ENCODE measurements at regions not wholly inside any gene's neighbourhood (a gene's known extent, or its start where the extent isn't known, plus 50 kb on each side); places are given as distances from the start of the nearest gene placed in this dataset.

DNA sequence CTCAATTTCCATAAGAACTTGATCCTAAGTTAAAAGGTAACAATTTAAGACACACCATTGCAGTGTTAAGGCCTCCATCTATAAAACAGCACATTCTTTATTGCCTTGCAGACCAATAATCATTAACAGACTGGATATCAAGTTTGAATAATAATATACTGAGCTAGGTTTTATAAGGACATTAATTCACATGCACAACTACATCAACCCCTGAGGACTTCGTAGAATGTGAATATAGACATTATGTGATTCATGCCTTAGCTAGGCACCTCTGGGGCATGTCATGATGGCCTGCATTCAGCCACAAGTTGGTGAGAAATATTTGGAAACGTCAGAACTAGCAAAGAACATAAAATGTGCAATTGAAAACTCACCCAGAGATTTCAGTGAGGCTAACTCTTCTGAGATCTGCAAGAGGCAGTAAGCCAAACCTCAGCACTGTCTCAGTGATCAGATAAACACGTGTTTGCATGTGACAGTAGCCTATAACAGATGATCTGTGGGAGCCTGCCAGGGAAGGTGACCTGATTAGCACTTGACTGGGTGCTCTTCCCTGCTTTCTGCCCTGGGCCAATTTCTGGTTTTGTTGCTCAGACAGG is 492.2 kb downstream of the FLRT2 start:
- Mint-ChIP-seq H3K9me3 (ENCODE audit: unreplicated experiment) (no peaks in the 10 kb centered on the region), H3K4me3 (ENCODE audit: unreplicated experiment) (no peak overlapping the region), H3K4me1 (ENCODE audit: unreplicated experiment) (no peaks in the 10 kb centered on the region), H3K27ac (ENCODE audit: unreplicated experiment) (no peak overlapping the region), H3K27me3 (ENCODE audit: unreplicated experiment) (peaks cover 1% of the 10 kb centered on the region), H3K36me3 (ENCODE audit: low read depth, unreplicated experiment) (no peaks in the 10 kb centered on the region)
- TF ChIP-seq, protein P1, sequence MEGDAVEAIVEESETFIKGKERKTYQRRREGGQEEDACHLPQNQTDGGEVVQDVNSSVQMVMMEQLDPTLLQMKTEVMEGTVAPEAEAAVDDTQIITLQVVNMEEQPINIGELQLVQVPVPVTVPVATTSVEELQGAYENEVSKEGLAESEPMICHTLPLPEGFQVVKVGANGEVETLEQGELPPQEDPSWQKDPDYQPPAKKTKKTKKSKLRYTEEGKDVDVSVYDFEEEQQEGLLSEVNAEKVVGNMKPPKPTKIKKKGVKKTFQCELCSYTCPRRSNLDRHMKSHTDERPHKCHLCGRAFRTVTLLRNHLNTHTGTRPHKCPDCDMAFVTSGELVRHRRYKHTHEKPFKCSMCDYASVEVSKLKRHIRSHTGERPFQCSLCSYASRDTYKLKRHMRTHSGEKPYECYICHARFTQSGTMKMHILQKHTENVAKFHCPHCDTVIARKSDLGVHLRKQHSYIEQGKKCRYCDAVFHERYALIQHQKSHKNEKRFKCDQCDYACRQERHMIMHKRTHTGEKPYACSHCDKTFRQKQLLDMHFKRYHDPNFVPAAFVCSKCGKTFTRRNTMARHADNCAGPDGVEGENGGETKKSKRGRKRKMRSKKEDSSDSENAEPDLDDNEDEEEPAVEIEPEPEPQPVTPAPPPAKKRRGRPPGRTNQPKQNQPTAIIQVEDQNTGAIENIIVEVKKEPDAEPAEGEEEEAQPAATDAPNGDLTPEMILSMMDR (IDR thresholded peaks at IDR 0.05; ENCODE audit: unreplicated experiment): no peak
- DNase-seq (ENCODE audit: low spot score): no peak

DNA sequence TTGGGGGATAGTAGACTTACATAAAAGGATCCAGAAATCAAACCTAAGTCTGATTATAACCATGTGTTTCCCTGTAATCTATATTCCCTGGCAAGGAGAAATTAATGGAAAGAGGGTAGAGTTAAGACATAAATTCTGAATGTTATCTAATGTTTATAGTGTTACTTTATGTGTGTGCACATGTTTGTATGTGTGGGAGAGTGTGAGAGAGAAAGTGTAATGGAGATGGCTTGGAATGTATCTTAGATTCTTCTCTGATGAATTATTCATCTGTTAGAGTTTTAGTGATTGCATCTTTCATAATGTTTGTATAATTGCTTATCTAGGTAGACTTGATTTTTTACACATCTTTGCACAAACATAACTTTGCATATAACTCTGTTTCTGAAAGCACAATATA is 490.9 kb downstream of the FLRT2 start:
- H3K27ac Mint-ChIP-seq (ENCODE audit: unreplicated experiment): no peak overlapping the region
- TF ChIP-seq, protein P1 (IDR thresholded peaks at IDR 0.05; ENCODE audit: unreplicated experiment): no peak
- no peaks in the 10 kb centered on the region for H3K4me1 Mint-ChIP-seq (ENCODE audit: unreplicated experiment)
- no peaks in the 10 kb centered on the region for H3K36me3 Mint-ChIP-seq (ENCODE audit: low read depth, unreplicated experiment)
- no peak overlapping the region for H3K4me3 Mint-ChIP-seq (ENCODE audit: unreplicated experiment)
- no peaks in the 10 kb centered on the region for H3K9me3 Mint-ChIP-seq (ENCODE audit: unreplicated experiment)
- peaks cover 1% of the 10 kb centered on the region for H3K27me3 Mint-ChIP-seq (ENCODE audit: unreplicated experiment)
- DNase-seq (ENCODE audit: low spot score): no peak

- no peak for DNase-seq (ENCODE audit: low spot score)
- Mint-ChIP-seq H3K36me3 (ENCODE audit: low read depth, unreplicated experiment) (no peaks in the 10 kb centered on the region), H3K27ac (ENCODE audit: unreplicated experiment) (no peak overlapping the region), H3K4me3 (ENCODE audit: unreplicated experiment) (no peak overlapping the region), H3K4me1 (ENCODE audit: unreplicated experiment) (no peaks in the 10 kb centered on the region), H3K27me3 (ENCODE audit: unreplicated experiment) (peaks cover 1% of the 10 kb centered on the region), H3K9me3 (ENCODE audit: unreplicated experiment) (no peaks in the 10 kb centered on the region)
- TF ChIP-seq, protein P1 (IDR thresholded peaks at IDR 0.05; ENCODE audit: unreplicated experiment): no peak
Observed at GRCh38 chr14:86015941-86016340, 486.0 kb downstream of the FLRT2 start.

DNA sequence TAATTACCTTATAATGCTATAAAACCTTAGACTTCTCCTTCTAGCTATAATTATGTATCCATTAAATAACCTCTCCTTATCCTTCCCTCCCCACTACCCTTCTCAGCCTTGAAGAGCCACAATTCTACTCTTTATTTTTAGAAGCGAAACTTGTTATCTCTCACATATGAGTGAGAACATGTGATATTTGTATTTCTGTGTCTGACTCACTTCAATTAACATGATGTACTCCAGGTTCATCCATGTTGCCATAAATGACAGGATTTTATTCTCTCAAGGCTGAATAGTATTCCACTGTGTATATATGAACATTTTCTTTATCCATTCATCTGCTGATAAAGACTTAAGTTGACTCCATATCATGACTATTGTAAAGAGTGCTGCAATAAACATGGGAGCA is 485.6 kb downstream of the FLRT2 start:
- H3K4me3 Mint-ChIP-seq (ENCODE audit: unreplicated experiment): no peak overlapping the region
- no peaks in the 10 kb centered on the region for H3K36me3 Mint-ChIP-seq (ENCODE audit: low read depth, unreplicated experiment)
- TF ChIP-seq, protein P1 (IDR thresholded peaks at IDR 0.05; ENCODE audit: unreplicated experiment): no peak
- H3K27ac Mint-ChIP-seq (ENCODE audit: unreplicated experiment): no peak overlapping the region
- no peak for DNase-seq (ENCODE audit: low spot score)
- no peaks in the 10 kb centered on the region for H3K9me3 Mint-ChIP-seq (ENCODE audit: unreplicated experiment)
- no peaks in the 10 kb centered on the region for H3K4me1 Mint-ChIP-seq (ENCODE audit: unreplicated experiment)
- H3K27me3 Mint-ChIP-seq (ENCODE audit: unreplicated experiment): peaks cover 1% of the 10 kb centered on the region

GRCh38 chr14:86013641-86014040 is 483.7 kb downstream of the FLRT2 start:
- Mint-ChIP-seq H3K27ac (ENCODE audit: unreplicated experiment) (no peak overlapping the region), H3K4me1 (ENCODE audit: unreplicated experiment) (no peaks in the 10 kb centered on the region), H3K36me3 (ENCODE audit: low read depth, unreplicated experiment) (no peaks in the 10 kb centered on the region), H3K9me3 (ENCODE audit: unreplicated experiment) (no peaks in the 10 kb centered on the region), H3K27me3 (ENCODE audit: unreplicated experiment) (peaks cover 1% of the 10 kb centered on the region), H3K4me3 (ENCODE audit: unreplicated experiment) (no peak overlapping the region)
- TF ChIP-seq, protein P1 (IDR thresholded peaks at IDR 0.05; ENCODE audit: unreplicated experiment): no peak
- no peak for DNase-seq (ENCODE audit: low spot score)
